Fibroblast of lung (primary cell): ENCODE measurements at regions not wholly inside any gene's neighbourhood (a gene's known extent, or its start where the extent isn't known, plus 50 kb on each side); places are given as distances from the start of the nearest gene placed in this dataset.

ENCODE experiments used
- CTCF ChIP-seq, 2 donors: IDR thresholded peaks in 1 of 2; conservative IDR thresholded peaks in 1 of 2; 1 replicate in 1 of 2; 2 replicates in 1 of 2; pipeline ENCODE4 v1.5.1; 2011 to 2012; ENCODE audit warnings: low read length in 2 of 2, control low read depth in 1 of 2, inconsistent platforms in 1 of 2, low read depth in 1 of 2, mild to moderate bottlenecking in 1 of 2
- EZH2 ChIP-seq: IDR thresholded peaks from 2 replicates; pipeline ENCODE4 v1.5.1; 2012; ENCODE audit warnings: low read length, control low read depth, mild to moderate bottlenecking; ENCODE audit errors: missing control alignments

- TF ChIP-seq CTCF (conservative IDR thresholded peaks at IDR 0.05 in 1 of 2, IDR thresholded peaks at IDR 0.05 in 1 of 2; ENCODE audit: low read depth in 1 of 2, low read length in 2 of 2), result no peak
- no peak for TF ChIP-seq EZH2
Measured at GRCh38 chr6:43924222-43924702, 154.3 kb downstream of the VEGFA start.
